NCI-H1105 treated with DMSO at 0.1 percent for 48 hours (cell line): ENCODE measurements at regions not wholly inside any gene's neighbourhood (a gene's known extent, or its start where the extent isn't known, plus 50 kb on each side); places are given as distances from the start of the nearest gene placed in this dataset.
"Not testable (repeated sequence)": the region's sequence is repeated elsewhere in the genome, so short reads cannot be mapped to it uniquely, and the experiment has no call there.

Source experiments
- DNase-seq: peaks from one replicate; lab custom pipeline; 2025; lab: John Stamatoyannopoulos, UW

- DNase-seq, result no peak
These were observed 336.3 kb downstream of the RASEF start for GRCh38 chr9:82726424-82727276.

DNA sequence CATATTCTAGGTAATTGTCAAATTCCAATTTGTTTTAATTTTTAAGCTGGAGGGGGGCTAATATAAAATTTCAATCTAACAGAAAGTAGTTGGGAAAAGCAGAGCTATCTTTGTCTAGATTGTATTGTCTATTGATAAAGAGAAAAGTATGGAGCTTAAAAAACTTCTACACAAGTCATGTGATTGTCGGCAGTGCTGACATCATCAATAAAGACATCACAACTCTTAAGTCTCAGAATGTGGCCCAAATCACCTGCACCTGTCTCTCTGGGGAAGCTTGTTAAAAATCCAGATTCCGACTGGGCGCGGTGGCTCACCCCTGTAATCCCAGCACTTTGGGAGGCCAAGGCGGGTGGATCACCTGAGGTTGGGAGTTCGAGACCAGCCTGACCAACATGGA, 333.8 kb downstream of the RASEF start:
- no peak for DNase-seq

DNA sequence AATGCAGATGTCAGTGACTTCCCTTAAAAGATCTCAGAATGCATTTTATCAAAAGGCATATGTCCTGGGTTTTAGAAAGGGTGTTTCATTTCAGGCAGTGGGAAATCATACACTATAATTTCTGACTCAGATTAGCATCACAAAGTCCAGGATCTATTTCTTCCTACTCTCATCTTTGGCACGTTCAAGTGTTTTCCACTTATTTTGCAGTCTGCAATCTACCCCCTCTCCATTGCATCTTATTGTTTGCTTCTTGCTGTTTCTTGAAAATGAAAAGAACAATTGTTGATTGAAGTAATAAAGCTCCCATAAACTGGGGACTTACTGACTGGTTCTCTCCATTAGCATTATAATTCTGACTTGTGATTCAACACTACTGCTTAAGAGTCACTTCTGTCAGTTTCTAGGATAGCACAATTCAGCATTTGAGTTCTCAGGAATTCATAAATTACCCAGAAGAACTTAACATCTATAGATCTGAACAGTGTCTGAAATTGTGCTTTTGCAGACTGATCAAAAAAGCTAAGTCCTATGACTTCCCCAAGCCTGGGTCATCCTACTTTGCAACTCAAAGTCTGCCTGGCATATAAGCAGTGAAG, 332.9 kb downstream of the RASEF start:
- no peak for DNase-seq

DNA sequence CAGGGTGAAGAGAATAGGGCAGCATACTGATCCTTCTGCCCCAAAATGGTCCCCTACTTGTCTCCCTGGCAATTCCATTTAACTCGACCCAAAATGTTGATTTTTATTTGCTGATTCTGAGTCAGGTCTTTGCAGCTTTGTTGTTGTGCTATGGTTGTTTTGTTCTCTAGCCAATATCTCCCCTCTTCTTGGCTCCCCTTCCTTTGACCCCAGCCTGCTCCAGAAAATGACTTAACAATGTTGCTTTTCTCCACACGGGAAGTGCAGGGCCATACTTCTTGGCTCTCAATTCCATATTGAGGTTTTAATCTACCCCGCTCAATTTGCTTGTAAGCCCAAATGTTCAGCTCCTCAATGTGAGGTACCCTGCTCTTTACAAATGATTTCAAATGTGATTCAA, 330.0 kb downstream of the RASEF start:
- no peak for DNase-seq

DNA sequence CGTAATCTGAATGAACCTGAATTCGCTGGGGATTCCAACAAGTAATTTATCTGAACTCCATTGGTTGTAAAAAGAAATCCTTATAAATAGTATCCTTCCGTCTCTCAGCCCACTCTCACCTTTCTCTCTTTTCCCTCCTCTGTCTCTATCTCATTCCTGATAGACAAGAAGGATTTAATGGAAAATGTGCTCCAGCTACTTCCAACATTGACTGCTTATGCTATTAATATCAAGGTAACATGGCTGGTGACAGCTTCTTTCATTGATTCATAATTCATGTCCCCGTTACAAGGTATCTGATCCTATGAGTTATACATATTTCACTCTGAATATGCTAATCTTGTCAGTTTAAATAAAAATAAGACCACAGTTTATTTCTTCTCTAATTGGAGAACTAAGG, 326.8 kb downstream of the RASEF start:
- no peak for DNase-seq

DNA sequence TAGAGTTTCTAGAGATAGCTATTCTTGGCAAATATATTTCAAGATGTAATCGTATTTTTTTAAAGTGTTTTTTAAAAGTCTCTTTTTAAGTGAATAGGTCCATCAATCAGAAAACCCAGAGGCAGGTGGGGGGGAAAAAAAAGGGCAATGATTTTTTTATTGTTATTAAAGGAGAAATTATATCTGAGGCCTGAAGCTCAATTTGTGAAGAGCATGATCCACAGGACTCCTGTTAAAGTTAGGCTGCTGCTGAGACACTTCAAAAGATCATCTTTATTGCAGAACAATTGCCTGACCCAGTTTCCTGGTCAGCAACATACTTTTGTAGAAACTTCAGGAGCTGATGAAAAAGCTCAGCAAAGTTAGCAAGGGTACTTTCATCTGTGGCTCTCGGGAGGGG, 326.2 kb downstream of the RASEF start:
- DNase-seq, result no peak

- no peak for DNase-seq
These were observed 317.0 kb downstream of the RASEF start for GRCh38 chr9:82745919-82746318.

DNA sequence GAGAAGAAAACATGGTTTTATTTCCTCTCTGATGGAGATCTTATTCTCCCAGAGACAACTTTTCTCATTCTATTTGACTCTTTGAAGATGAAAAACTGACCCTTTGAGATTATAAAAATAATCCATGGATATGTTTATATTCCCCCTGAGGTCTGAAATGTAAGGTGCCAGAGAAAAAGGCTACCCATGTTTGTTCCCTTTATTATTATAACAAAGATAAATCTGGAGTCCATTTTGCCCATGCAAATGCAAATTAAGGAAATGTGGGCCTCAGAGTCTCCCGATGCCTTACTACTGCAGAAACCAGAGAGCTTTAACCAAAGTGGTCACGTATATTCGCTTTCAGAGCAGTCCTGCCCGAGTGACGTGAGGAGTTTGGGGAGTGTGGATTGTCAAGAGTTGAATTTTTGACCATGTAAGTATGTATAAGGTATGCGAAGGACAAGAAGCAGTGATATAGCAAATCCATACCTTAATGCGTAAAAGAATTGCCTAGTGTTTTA, 312.5 kb downstream of the RASEF start:
- DNase-seq, result no peak

GRCh38 chr9:82757924-82758323, 305.0 kb downstream of the RASEF start:
- DNase-seq, result no peak

DNA sequence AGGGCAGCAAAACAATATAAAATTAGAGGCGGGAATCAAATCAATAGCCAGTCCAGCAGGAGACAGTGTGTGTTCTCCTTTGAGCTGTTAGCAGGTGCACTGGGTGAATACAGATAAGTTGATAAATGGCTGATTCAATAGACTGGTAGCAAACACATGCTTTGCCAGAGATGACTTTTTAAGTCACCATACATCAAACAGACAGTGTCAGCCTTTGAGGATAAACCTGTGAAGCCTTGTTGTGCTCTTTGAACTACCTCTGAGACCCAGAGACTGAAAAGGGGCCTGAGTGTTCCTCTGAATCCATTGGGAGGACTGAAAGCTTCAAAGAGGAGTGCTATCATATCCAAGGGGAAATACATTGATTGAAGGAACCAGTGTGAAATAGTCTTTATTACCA, 301.9 kb downstream of the RASEF start:
- DNase-seq, result no peak

- no peak for DNase-seq
These were observed 301.0 kb downstream of the RASEF start for GRCh38 chr9:82761956-82762355.

GRCh38 chr9:82763656-82764055, 299.3 kb downstream of the RASEF start:
- no peak for DNase-seq

DNA sequence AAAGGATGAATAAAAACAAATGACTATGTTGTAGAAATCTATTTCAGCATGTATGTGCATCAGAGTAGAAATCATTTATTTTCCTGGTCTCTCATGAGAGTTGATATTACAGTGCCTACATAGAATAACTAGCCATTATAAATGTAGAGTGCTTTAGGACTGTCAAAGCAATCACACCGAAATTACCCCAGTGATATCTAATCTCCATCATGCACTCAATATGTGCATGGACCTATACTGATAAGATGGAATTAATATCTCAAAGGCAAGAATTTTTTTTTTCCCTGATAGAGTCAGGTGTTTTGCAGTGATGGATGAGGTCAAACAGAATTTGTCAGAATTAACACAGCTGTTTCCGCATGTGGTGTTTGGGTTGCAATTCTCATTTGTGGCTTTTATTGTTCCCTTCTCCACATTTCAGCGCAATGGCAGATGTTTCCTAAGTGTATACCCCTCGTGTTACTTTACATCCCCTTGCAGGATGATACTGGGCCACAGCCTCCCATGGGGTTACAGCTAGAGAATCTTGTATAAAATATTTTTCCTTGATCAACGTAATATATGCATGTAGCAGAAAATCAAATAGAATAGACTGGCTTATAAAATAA, 298.8 kb downstream of the RASEF start:
- DNase-seq, result no peak

GRCh38 chr9:82774707-82775231, 288.2 kb downstream of the RASEF start:
- DNase-seq, result peak; percentile 22

- DNase-seq, result no peak
These were observed 286.4 kb downstream of the RASEF start for GRCh38 chr9:82776508-82776907.

GRCh38 chr9:82777366-82777765, 285.6 kb downstream of the RASEF start:
- DNase-seq, result no peak

DNA sequence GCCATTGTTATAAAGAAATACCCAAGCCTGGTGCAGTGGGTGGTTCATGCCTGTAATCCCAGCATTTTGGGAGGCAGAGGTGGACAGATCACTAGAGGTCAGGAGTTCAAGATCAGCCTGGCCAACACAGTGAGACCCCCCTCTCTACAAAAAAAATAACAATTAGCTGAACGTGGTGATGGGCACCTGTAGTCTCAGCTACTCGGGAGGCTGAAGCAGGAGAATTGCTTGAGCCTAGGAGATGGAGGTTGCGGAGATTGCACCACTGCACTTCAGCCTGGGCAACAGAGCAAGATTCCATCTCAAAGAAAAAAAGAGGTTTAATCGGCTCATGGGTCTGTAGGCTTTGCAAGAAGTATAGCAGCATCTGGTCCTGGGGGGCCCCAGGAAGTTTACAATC, 284.0 kb downstream of the RASEF start:
- DNase-seq, result not testable (repeated sequence)

DNA sequence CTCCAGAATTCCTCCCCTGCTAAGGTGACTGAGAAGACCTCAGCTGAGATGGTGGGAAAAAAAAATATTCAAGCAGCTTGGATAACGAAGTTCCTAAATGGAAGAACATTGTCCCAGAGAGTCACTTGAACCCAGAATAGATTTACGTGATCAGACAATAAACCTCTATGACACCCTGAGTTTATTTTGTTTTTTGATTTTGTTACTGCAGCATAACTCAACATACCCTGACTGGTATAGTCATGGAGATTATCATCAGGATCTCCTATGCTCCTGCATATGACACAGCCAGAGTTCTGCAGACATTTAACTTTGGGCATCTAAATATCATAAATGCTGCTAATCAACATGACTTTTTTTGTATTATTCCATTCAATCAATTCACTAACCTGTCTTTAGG, 282.9 kb downstream of the RASEF start:
- no peak for DNase-seq

DNA sequence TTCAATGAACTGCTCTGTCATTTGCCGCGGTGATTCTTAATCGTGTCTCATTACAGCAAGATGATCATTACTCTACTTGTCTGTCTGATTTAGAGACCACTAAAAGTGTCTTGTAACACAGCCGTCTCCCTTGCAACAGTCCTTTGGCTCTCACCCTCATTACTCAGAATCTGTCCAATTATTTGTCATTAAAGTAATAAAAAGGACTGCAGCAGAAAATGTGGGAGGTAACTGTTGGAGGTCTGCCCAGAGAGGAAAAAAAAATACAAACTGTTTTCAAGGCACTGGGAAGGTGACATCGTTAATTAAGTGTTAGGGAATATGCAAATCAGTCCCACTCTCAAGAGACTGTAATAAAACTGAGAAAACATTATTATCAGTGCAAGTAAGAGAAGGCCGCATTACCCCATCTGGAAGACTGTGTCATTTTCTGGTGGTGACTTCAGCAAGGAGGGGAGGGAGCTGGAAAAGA, 281.0 kb downstream of the RASEF start:
- peak; percentile 97 for DNase-seq

DNA sequence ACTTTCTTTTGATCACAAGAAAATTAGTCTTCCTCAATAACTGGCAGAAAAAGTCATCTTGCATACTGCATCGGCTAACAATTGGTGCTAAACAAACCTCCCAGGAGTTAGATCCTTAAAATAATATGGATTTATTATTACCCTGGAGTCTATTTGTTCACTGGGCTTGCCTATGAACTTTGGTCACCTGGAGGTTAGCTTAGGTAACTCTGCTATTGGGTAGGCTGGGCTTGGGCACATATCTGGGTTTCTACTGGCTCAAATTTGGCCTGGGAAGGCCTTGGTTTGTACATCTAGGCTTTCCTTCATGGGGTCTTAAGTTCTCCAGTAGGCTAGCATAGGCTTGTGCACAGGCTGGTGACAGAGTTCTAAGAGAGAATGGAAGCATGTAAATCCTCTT, 279.9 kb downstream of the RASEF start:
- DNase-seq, result no peak

GRCh38 chr9:82784589-82784988, 278.4 kb downstream of the RASEF start:
- DNase-seq, result no peak

- DNase-seq, result no peak
These were observed 273.7 kb downstream of the RASEF start for GRCh38 chr9:82789155-82789824.
